Keratinocyte (primary cell): ENCODE measurements at regions not wholly inside any gene's neighbourhood (a gene's known extent, or its start where the extent isn't known, plus 50 kb on each side); places are given as distances from the start of the nearest gene placed in this dataset.

Experiments
- DNase-seq: peaks from one replicate; pipeline ENCODE4 v3.0.0-alpha.2; 2011; ENCODE audit warnings: low read depth, missing footprints, low spot score
- FAIRE-seq: peaks from 2 replicates; lab custom pipeline; 2011; peaks lifted over from hg19 to GRCh38; lab: Jason Lieb, UNC
- H2AFZ ChIP-seq: 2 replicates; pipeline ENCODE4 v1.6.0; 2012; ENCODE audit warnings: low read length, control low read depth, inconsistent platforms; ENCODE audit not compliant: control insufficient read depth
- H3K27ac ChIP-seq: 2 replicates; pipeline ENCODE4 v1.5.1; 2011; ENCODE audit warnings: low read length; ENCODE audit not compliant: control insufficient read depth, insufficient read depth
- H3K27me3 ChIP-seq: 3 replicates; pipeline ENCODE4 v1.6.0; 2011; ENCODE audit warnings: low read length; ENCODE audit not compliant: control insufficient read depth, insufficient read depth; ENCODE audit errors: extremely low read depth
- H3K36me3 ChIP-seq, 2 experiments: 2 replicates in 1 of 2; 3 replicates in 1 of 2; pipeline ENCODE4 v1.5.1; 2011; ENCODE audit warnings: low read length in 2 of 2, mild to moderate bottlenecking in 1 of 2; ENCODE audit not compliant: control insufficient read depth in 2 of 2, insufficient read depth in 2 of 2; ENCODE audit errors: extremely low read depth in 1 of 2
- H3K4me1 ChIP-seq: 3 replicates; pipeline ENCODE4 v1.5.1; 2011; ENCODE audit warnings: low read length; ENCODE audit not compliant: control insufficient read depth, insufficient read depth; ENCODE audit errors: extremely low read depth
- H3K4me2 ChIP-seq: 3 replicates; pipeline ENCODE4 v1.6.0; 2011; ENCODE audit warnings: low read depth, low read length; ENCODE audit not compliant: control insufficient read depth, insufficient read depth; ENCODE audit errors: extremely low read depth
- H3K4me3 ChIP-seq, 3 experiments: fragments of 200-600 bp in 1 of 3; sonication (generic) in 1 of 3; 2 replicates in 2 of 3; 3 replicates in 1 of 3; pipeline ENCODE4 v1.5.1; 2011 to 2016; ENCODE audit warnings: low read length in 3 of 3, mild to moderate bottlenecking in 3 of 3, control low read depth in 2 of 3, inconsistent platforms in 1 of 3, low read depth in 1 of 3, mixed read lengths in 1 of 3, mixed run types in 1 of 3, moderate library complexity in 1 of 3; ENCODE audit not compliant: control insufficient read depth in 2 of 3, insufficient read depth in 2 of 3; ENCODE audit errors: extremely low read depth in 1 of 3
- H3K79me2 ChIP-seq: 2 replicates; pipeline ENCODE4 v1.6.0; 2012; ENCODE audit warnings: low read length; ENCODE audit not compliant: control insufficient read depth, insufficient read depth
- H3K9ac ChIP-seq: 3 replicates; pipeline ENCODE4 v1.6.0; 2011; ENCODE audit warnings: low read length; ENCODE audit not compliant: control insufficient read depth, insufficient read depth; ENCODE audit errors: extremely low read depth
- H3K9me1 ChIP-seq: 3 replicates; pipeline ENCODE4 v1.6.0; 2011; ENCODE audit warnings: low read length; ENCODE audit not compliant: control insufficient read depth, insufficient read depth; ENCODE audit errors: extremely low read depth
- H3K9me3 ChIP-seq: 2 replicates; pipeline ENCODE4 v1.5.1; 2012; ENCODE audit warnings: low read depth, low read length; ENCODE audit not compliant: control insufficient read depth
- H4K20me1 ChIP-seq: 3 replicates; pipeline ENCODE4 v1.6.0; 2011; ENCODE audit warnings: low read length; ENCODE audit not compliant: control insufficient read depth, insufficient read depth; ENCODE audit errors: extremely low read depth
- EZH2 ChIP-seq: IDR thresholded peaks from one replicate; pipeline ENCODE4 v1.6.1; 2012; ENCODE audit warnings: inconsistent platforms, mild to moderate bottlenecking, low read length, moderate library complexity
- dilution Hi-C: fragments of 300-500 bp; cut with MboI; formaldehyde crosslinking; loops from one replicate; pipeline ENCODE4 v1.7.0; 2020; ENCODE audit warnings: low sequenced_read_pairs; ENCODE audit not compliant: extremely low pct_ligation_motif_present
- TF ChIP-seq, protein P1 (sequence below), 3 experiments: IDR thresholded peaks in 1 of 3; conservative IDR thresholded peaks in 1 of 3; optimal IDR thresholded peaks in 1 of 3; 2 replicates in 2 of 3; 3 replicates in 1 of 3; pipeline versions ENCODE3 to v1.5.1; 2011; ENCODE audit warnings: low read length in 3 of 3, mild to moderate bottlenecking in 3 of 3, moderate library complexity in 2 of 3, control low read depth in 1 of 3, inconsistent platforms in 1 of 3; ENCODE audit not compliant: insufficient read depth in 2 of 3; ENCODE audit errors: extremely low read depth in 1 of 3

DNA sequence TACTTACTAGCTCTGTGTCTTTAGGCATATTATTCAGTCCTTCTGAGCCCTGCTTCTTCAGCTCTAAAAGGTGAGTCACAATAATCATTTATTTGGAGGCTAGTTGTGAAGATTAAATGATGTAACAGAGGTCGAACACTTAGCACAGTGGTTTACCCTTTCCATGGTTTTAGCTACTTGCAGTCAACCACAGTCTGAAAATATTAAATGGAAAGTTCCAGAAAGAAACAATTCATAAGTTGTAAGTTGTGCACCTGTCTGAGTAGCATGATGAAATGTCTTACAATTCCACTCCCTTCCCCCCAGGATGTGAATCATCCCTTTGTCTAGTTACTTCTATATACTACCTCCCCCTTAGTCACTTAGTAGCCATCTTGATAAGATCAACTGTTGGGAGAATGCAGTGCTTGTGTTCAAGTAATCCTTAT is 217.6 kb upstream of the THUMPD2 start:
- no peak overlapping the region for H3K9ac ChIP-seq
- no peaks in the 10 kb centered on the region for H3K27me3 ChIP-seq
- FAIRE-seq: peak; percentile 48
- no peak for TF ChIP-seq EZH2
- H3K27ac ChIP-seq: peak overlapping the region; percentile 66
- H3K4me1 ChIP-seq: peaks cover 13% of the 10 kb centered on the region
- no peaks in the 10 kb centered on the region for H3K9me3 ChIP-seq
- no peaks in the 10 kb centered on the region for H3K36me3 ChIP-seq
- H3K4me3 ChIP-seq: no peak overlapping the region
- dilution Hi-C loops: no loop called here
- no peaks in the 10 kb centered on the region for H3K79me2 ChIP-seq
- H2AFZ ChIP-seq: no peak overlapping the region
- H3K9me1 ChIP-seq: no peaks in the 10 kb centered on the region
- H3K4me2 ChIP-seq: no peak overlapping the region
- H4K20me1 ChIP-seq: no peaks in the 10 kb centered on the region
- peak; percentile 52 for DNase-seq

DNA sequence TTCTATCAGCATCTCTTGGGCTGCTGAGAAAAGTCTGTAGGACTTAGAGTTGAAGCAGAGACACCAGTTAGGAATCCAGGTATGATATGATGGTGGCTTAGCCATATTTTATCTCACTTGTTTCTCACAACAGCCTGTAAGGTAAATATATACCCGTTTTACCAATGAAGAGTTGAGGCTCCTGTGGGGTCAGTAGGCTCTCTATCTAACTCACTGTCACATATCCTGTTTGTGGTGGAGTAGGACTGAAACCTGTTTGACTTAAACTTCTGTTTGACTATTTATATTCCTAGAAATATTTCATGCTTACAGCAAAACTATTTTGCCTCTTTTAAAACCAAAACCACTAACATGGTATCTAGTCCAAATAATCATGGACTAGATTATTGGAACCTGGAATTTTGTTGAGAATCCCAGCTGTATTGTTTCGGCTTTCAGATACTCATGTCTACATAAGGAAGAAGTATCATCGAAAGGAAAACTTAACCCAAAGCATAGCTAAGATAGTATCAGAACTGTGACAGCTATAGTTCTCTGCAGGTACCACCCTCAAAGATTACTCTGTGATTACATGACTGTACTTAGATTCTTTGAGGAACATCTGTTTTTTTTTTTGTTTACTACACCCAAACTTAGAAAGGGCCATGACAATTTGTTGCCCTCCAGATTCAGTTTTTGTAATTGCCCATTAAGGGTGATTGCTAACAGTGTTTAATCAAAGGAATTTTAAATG is 216.1 kb upstream of the THUMPD2 start:
- H3K27ac ChIP-seq: no peak overlapping the region
- no peak for FAIRE-seq
- H3K4me3 ChIP-seq: no peak overlapping the region
- no peak overlapping the region for H3K9ac ChIP-seq
- H4K20me1 ChIP-seq: no peaks in the 10 kb centered on the region
- H3K36me3 ChIP-seq: no peaks in the 10 kb centered on the region
- no peaks in the 10 kb centered on the region for H3K79me2 ChIP-seq
- H3K27me3 ChIP-seq: no peaks in the 10 kb centered on the region
- H3K4me1 ChIP-seq: peaks cover 13% of the 10 kb centered on the region
- no peaks in the 10 kb centered on the region for H3K9me3 ChIP-seq
- H2AFZ ChIP-seq: no peak overlapping the region
- no peak overlapping the region for H3K4me2 ChIP-seq
- no peak for DNase-seq
- dilution Hi-C loops: no loop called here
- H3K9me1 ChIP-seq: no peaks in the 10 kb centered on the region
- TF ChIP-seq EZH2: no peak
- TF ChIP-seq, protein P1, sequence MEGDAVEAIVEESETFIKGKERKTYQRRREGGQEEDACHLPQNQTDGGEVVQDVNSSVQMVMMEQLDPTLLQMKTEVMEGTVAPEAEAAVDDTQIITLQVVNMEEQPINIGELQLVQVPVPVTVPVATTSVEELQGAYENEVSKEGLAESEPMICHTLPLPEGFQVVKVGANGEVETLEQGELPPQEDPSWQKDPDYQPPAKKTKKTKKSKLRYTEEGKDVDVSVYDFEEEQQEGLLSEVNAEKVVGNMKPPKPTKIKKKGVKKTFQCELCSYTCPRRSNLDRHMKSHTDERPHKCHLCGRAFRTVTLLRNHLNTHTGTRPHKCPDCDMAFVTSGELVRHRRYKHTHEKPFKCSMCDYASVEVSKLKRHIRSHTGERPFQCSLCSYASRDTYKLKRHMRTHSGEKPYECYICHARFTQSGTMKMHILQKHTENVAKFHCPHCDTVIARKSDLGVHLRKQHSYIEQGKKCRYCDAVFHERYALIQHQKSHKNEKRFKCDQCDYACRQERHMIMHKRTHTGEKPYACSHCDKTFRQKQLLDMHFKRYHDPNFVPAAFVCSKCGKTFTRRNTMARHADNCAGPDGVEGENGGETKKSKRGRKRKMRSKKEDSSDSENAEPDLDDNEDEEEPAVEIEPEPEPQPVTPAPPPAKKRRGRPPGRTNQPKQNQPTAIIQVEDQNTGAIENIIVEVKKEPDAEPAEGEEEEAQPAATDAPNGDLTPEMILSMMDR (optimal IDR thresholded peaks at IDR 0.05 in 1 of 3, IDR thresholded peaks at IDR 0.05 in 1 of 3, conservative IDR thresholded peaks at IDR 0.05 in 1 of 3; ENCODE audit: extremely low read depth in 1 of 3, insufficient read depth in 2 of 3, low read length in 3 of 3): no peak

DNA sequence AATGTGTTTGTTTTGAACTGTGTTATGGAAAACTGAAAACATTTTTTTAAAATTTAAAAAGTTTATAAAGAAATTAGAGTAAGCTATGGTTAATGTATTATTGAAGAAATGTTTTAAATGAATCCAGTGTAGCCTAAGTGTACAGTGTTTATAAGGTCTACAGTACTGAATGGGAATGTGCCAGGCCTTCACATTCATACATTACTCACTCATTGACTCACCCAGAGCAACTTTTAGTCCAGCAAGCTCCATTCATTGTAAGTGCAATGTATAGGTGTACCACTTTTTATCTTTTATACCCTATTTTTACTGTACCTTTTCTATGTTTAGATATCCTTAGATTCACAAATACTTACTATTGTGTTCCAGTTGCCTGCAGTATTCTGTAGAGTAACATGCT is 215.1 kb upstream of the THUMPD2 start:
- TF ChIP-seq, protein P1 (optimal IDR thresholded peaks at IDR 0.05 in 1 of 3, IDR thresholded peaks at IDR 0.05 in 1 of 3, conservative IDR thresholded peaks at IDR 0.05 in 1 of 3; ENCODE audit: extremely low read depth in 1 of 3, insufficient read depth in 2 of 3, low read length in 3 of 3): no peak
- no peak for TF ChIP-seq EZH2
- Histone ChIP-seq H3K27me3 (no peaks in the 10 kb centered on the region), H3K4me1 (peaks cover 13% of the 10 kb centered on the region), H3K4me3 (no peak overlapping the region), H3K36me3 (no peaks in the 10 kb centered on the region), H3K27ac (no peak overlapping the region), H3K79me2 (no peaks in the 10 kb centered on the region), H3K9ac (no peak overlapping the region), H3K4me2 (no peak overlapping the region), H4K20me1 (no peaks in the 10 kb centered on the region), H3K9me3 (no peaks in the 10 kb centered on the region), H2AFZ (no peak overlapping the region), H3K9me1 (no peaks in the 10 kb centered on the region)
- dilution Hi-C loops: no loop called here
- DNase-seq (peak; percentile 41), FAIRE-seq (peak; percentile 87)
